ENCODE measurements at regions not wholly inside any gene's neighbourhood (a gene's known extent, or its start where the extent isn't known, plus 50 kb on each side); places are given as distances from the start of the nearest gene placed in this dataset.

- Histone ChIP-seq H3K9me3 (no peaks in the 10 kb centered on the region), H3K27me3 (peaks cover 49% of the 10 kb centered on the region), H3K36me3 (no peaks in the 10 kb centered on the region), H3K27ac (no peak overlapping the region), H3K4me3 (no peak overlapping the region), H3K4me1 (no peaks in the 10 kb centered on the region)
- ATAC-seq: no peak
- TF ChIP-seq POLR2AphosphoS5 (IDR thresholded peaks at IDR 0.05): no peak
- TF ChIP-seq EP300 (IDR thresholded peaks at IDR 0.05): no peak
- TF ChIP-seq CTCF (IDR thresholded peaks at IDR 0.05): no peak
- no peak for TF ChIP-seq POLR2A (IDR thresholded peaks at IDR 0.05)
- WGBS, 2 donors (ENCODE audit: low coverage in 1 of 2): 72 to 90% methylated on average over 3 to 7 of the region's 15 CpGs
Observed at GRCh38 chr17:79503126-79503839, 107.6 kb downstream of the RBFOX3 start.

DNA sequence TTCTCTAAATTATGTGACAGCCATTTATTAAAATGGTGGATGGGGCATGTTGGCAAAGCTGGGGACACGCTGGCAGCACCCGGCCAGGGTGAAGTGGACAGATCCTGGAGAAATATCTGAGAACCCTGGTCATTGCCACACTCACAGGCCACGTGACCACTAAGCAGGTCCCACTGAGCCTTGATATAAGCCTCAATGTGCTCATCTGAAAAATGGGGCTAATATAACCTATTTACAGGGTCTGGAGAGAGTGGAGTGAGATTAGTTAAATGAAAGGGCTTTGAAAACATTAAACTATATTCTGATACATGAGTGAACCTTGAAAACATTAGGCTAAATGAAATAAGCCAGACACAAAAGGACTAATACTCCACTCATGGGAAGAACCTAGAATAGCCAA, 108.9 kb downstream of the RBFOX3 start:
- no peak overlapping the region for H3K4me3 ChIP-seq
- peaks cover 44% of the 10 kb centered on the region for H3K27me3 ChIP-seq
- H3K9me3 ChIP-seq: no peaks in the 10 kb centered on the region
- 60 to 76% methylated on average over 2 to 3 of the region's 3 CpGs for WGBS, 2 donors (ENCODE audit: low coverage in 1 of 2)
- TF ChIP-seq CTCF (IDR thresholded peaks at IDR 0.05) (no peak), POLR2A (IDR thresholded peaks at IDR 0.05) (no peak), POLR2AphosphoS5 (IDR thresholded peaks at IDR 0.05) (no peak), EP300 (IDR thresholded peaks at IDR 0.05) (no peak)
- no peaks in the 10 kb centered on the region for H3K36me3 ChIP-seq
- no peaks in the 10 kb centered on the region for H3K4me1 ChIP-seq
- no peak for ATAC-seq
- H3K27ac ChIP-seq: no peak overlapping the region

GRCh38 chr17:79500745-79501618, 109.9 kb downstream of the RBFOX3 start:
- H3K9me3 ChIP-seq: no peaks in the 10 kb centered on the region
- ATAC-seq: no peak

DNA sequence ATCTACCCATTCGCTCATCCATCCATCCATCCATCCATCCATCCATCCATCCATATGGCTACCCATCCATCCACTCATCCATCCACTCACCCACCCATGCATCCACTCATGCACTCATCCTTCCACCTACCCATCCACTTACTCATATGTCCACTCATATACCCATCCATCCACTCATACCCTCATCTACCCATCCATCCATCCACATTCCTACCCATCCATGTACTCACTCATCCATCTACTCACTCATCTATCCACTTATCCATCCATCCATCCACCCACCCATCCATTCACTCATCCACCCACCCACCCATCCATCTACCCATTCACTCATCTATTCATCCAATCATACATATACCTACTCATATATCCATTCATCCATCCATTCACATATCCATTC, 112.0 kb downstream of the RBFOX3 start:
- TF ChIP-seq CTCF (IDR thresholded peaks at IDR 0.05): no peak
- no peak for TF ChIP-seq POLR2AphosphoS5 (IDR thresholded peaks at IDR 0.05)
- TF ChIP-seq POLR2A (IDR thresholded peaks at IDR 0.05): no peak
- no peak for TF ChIP-seq EP300 (IDR thresholded peaks at IDR 0.05)
- no peaks in the 10 kb centered on the region for H3K4me1 ChIP-seq
- H3K9me3 ChIP-seq: peaks cover 0 to 9% (median 0%) of the 10 kb centered on the region in 3 donors
- no peaks in the 10 kb centered on the region for H3K36me3 ChIP-seq
- 0% methylated on average over 1 of the region's 1 CpG for WGBS, 2 donors (ENCODE audit: low coverage in 1 of 2)
- no peak overlapping the region for H3K27ac ChIP-seq
- peaks cover 38% of the 10 kb centered on the region for H3K27me3 ChIP-seq
- no peak for ATAC-seq
- H3K4me3 ChIP-seq: no peak overlapping the region

More at GRCh38 chr17:79500745-79501618, 109.9 kb downstream of the RBFOX3 start:
- no peak overlapping the region for H3K4me3 ChIP-seq
- H3K27me3 ChIP-seq: peaks cover 44% of the 10 kb centered on the region
- H3K4me1 ChIP-seq: no peaks in the 10 kb centered on the region
- H3K27ac ChIP-seq: no peak overlapping the region
- WGBS, 2 donors (ENCODE audit: low coverage in 1 of 2): 43 to 47% methylated on average over 8 to 12 of the region's 23 CpGs
- TF ChIP-seq POLR2AphosphoS5 (IDR thresholded peaks at IDR 0.05): no peak
- TF ChIP-seq EP300 (IDR thresholded peaks at IDR 0.05): no peak
- no peak for TF ChIP-seq CTCF (IDR thresholded peaks at IDR 0.05)
- no peak for TF ChIP-seq POLR2A (IDR thresholded peaks at IDR 0.05)
- no peaks in the 10 kb centered on the region for H3K36me3 ChIP-seq
